ENCODE measurements at regions not wholly inside any gene's neighbourhood (a gene's known extent, or its start where the extent isn't known, plus 50 kb on each side); places are given as distances from the start of the nearest gene placed in this dataset.
"Not testable (repeated sequence)": the region's sequence is repeated elsewhere in the genome, so short reads cannot be mapped to it uniquely, and the experiment has no call there.

DNA sequence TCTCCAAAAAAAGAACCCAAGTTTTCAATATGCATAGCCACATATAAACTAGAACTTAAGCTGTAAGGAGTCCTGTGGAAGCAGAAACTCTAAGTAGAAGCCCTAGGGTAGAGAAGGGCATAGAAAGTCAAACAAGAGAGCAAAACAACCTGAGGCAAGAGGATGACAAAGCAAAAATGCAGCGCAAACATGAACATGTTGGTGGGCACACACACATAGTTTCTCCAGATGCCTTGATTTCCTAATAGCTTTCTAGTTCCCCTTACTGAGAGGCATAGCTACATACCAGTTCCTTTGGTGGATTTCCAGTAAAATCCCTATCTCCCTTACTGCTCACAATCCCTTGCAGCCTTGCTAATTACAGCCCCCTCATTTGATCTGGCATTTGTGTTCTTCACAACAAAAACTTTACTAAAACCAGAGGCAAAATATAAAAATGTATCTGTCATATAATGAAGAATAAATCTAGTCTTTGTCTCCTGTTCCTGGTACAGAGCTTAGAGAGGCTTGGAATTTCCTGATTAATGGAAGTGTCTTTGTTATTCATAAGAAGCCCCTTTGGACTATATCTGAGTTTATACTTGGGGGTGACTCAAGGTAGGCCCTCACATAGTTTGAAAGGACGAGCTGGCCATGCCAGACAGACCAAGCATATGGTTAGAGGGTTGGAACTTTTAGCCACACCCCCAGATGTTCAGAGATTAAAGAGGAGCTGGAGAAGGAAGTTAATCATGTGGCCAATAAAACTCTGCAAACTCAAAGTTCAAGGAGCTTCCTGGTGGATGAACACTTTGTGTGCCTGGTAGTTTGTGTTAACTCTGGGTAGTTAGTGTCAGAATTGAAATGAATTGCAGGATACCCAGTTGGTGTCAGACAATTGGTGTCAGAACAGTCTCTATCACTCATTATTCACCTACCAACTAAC is 52.7 kb upstream of the ZCCHC13 start:
- DNase-seq, result no peak

DNA sequence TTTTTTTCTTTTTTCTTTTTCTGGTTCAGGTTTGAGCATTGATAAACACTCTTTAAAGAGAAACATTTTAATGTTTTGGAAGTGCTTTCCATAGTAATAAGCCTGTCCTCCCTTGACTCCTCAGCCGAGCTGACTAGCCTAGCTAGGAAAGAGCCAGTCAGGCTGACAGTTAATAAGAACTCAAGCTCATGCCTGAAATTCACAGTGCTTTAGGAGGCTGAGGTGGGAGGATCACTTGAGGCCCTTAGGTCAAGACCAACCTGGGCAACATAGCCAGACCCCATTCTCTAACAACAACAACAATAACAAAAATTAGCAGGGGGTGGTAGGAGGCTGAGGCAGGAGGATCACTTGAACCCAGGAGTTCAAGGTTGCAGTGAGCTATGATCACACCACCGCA is 53.4 kb upstream of the ZCCHC13 start:
- no peak for DNase-seq

DNA sequence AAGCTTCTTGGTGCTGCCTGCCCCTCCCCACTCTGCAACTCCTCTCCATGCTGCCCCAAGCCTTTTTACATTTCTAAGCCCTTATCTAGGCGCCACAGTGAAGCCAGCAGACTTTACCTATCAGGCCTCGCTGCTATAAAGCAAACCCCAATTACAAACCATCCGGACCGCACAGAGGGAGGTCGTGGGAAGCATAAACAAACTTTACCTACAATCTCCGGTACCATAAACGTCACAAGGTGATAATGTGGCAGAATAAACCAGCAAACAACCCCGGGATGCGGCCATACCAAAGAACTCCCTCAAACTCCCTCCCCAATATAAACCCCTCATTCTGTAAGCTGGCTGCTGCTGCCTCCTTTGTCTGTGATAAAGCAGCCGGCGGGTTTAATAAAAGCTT is 54.0 kb upstream of the ZCCHC13 start:
- no peak for DNase-seq

DNA sequence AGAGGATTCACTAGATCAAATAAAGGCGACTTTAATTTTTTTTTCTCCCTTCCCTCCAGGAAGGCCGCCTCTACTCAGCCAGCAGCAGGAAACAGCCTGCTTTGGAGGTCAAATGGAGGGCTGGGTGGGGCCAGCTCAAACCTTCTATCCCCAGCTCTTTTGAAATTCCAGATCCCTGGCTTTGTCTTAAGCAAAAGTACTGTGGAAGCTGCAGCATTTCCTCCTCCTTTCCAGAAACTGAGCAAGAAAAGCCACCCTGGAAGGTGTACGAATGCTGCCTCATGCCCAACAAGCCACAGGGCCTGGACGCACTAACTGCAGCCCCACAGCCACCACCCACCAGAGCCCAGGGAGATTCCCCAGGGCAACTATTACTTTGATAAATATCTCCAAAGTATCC is 55.1 kb upstream of the ZCCHC13 start:
- DNase-seq, result no peak

DNA sequence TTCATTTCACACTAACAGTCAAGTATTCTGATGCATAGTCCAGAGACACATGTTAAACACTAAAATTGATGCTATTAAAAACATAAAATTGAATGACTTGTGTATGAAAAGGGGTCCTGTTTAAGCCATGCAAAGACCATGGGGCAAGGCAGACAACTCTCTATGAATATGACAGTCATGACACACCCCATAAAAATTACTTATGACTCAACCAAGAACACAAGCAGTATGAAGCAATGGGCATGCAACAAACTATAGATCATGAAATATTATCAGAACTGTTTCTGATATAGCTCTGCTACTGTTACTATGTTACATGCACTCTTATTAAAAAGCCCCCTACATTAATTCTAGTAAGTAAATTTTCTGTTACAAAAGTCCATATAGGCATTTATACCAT is 57.5 kb upstream of the ZCCHC13 start:
- DNase-seq, result no peak

DNA sequence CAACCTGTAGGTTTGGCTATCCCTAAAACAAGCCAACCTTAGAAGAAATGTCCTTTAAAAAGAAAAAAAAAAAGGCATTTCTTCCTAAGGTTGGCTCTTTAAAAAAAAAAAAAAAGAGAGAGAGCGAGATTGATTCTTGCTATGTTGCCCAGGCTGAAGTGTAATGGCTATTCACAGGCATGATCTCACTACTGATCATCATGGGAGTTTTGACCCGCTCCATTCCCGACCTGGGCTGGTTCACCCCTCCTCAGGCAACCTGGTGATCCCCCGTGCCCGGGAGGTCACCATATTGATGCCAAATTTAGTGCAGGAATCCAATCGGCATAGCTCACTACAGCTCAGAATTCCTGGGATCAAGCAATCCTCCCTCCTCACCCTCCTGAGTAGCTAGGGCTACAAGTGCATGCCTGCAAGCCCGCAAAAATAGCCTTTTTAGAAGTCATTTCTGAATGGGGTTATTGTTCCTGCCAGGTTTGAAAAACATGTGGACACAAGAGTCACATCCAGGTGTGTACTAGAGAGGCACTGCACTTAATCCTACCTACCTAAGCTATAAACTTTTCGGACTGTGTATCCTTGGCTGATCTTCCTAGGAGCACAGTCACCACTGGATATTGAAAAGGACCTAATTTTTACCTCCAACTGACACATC is 61.4 kb upstream of the ZCCHC13 start:
- no peak for DNase-seq

DNA sequence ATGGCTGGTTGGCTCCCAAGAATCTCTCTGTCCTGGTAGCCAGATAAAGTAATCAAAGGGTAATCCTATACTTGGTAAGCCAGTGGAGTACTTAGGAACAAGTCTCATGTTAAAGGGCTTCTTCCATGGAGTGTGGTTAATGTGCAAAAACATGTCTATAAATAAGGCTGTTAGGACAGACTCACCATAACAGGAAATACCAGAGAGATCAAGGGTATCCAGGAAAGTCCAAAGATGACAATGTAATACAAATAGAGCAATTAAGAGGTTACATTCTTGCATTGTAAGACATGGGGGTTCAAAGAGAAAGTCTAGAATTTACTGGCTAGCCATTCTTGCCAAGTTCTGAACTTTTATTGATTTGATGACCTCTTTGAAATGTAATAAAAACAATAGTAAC is 61.9 kb upstream of the ZCCHC13 start:
- DNase-seq, result no peak

DNA sequence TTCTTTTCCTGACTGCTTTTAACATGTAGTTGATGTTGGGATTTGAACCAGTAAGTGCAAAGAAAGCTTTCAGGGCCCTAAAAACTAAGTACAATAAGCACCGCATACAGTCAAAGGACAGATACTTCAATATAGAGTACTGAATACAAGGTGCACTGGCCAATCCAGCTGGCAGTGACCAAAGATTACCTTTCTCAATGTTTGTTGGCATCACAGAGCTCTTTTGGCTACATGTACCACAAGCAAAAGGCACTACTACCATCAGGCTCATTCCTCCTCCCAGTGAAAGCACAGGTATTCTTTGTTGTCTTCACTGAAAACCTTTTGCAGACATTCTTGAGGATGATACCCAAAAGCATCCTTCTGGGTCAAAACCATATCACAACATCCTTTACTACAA is 65.2 kb upstream of the ZCCHC13 start:
- no peak for DNase-seq

DNA sequence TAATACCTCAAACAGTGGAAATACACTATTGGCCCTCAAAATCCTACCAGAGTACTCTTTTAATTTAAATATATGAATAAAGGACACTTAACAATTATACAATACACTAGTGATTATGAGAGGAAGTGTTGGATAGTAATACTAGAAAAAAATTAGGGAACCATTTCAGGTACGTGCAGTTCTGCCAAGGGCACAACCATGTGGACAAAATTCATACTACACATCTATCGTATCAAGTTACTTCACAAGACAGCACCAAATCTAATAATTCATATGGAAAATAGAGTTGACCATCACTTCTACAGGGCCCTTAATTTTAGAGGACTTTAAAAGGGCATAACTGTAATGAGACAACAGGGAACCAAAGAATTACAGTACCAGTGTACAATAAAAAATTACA is 69.2 kb upstream of the ZCCHC13 start:
- DNase-seq, result no peak

DNA sequence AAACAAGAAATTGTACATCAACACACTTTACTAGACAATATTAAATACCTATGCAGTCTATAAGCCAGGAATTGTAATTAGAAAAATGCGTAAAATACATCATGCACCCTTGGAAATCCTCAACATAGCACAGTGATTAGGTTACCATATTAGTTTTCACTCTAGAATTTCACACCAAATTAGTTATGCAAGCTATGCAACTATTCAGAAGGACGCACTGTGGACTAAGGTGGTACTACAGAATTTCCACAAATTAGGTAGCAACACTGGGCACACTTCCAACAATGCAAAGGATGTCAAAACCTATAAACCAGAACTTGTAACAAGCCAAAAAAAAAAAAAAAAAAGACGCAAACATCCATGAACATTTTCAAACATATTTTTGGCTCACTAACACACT is 71.1 kb upstream of the ZCCHC13 start:
- DNase-seq, result no peak

DNA sequence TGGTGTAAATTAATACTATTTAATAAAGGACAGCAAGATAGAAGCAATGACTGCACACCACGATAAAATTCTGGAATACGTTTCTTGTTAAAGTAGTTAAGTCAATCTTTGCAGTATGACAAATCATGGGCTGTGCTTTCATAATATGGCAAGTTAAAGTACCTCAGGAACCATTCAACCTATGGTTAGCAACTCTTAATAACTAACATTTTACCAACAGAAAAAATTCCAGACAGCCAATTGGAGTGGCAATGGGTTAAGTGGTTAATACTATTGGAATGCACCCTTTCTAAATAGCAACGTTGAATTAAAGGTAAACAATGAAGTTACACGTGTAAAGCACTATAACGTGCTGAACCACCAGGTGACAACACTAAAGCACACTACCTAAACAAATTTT is 72.4 kb upstream of the ZCCHC13 start:
- DNase-seq, result no peak

DNA sequence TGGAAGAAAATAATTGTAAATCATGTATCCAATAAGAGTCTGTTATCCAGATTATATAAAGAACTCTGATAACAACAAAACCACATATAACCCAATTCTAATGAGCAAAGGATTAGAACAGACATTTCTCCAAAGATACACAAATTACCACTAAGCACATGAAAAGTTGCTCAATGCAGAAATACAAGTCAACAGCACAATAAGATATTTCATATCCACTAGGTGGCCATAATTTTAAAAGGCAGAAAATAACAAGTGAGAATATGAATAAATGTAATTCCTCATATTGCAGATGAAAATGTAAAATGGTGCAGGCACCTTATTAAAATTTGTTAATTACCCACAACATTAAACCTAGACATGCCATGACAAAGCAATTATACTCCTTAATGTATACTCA is 73.9 kb upstream of the ZCCHC13 start:
- DNase-seq, result no peak

DNA sequence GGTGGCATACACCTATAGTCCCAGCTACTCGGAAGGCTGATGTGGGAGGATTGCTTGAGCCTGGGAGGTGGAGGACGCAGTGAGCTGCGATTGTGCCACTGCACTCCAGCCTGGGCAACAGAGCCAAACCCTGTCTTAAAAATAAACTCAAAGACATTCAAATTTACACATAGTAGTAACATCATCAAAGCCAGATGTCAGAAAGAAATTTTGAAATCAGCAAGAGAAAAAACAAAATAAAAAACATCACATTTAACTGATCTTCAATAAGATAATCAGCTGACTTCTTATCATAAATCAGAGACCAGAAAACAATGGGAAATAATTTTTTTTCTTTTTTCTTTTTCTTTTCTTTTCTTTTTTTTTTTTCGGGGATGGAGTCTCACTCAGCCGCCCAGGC is 78.9 kb upstream of the ZCCHC13 start:
- no peak for DNase-seq

DNA sequence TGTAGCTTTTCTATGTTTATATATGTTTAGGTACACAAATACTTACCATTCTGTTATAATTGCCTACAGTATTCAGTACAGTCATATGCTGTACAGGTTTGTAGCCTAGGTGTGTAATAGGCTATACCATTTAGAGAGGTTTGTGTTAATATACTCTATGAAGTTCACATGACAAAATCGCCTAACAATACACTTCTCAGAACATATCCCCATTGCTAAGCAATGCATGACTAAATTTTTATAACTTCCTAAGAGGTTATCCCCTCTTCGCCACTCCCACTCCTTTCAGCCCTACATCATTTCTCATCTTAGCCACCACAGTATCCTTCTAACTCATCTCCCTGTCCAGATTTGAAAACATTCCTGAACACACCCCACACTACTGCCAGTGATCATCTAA is 83.7 kb upstream of the ZCCHC13 start:
- no peak for DNase-seq

DNA sequence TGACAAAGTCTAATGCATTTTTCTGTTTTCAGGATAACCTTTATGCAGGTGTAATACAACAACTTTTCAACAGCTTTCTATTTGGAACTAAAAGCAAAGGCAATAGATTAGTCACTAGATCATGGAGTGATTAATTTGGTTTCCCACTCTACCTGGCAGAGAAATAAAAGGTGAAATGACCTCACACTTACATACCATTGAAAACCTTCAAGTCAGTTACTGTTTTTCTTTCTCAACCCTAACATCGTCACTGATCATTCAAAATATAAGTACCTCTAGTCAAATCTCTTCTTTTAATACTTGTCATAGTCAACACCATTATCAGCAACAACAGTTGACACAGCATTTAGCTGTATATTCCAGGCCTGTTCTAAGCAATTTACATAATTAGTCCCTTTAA is 85.1 kb upstream of the ZCCHC13 start:
- no peak for DNase-seq

DNA sequence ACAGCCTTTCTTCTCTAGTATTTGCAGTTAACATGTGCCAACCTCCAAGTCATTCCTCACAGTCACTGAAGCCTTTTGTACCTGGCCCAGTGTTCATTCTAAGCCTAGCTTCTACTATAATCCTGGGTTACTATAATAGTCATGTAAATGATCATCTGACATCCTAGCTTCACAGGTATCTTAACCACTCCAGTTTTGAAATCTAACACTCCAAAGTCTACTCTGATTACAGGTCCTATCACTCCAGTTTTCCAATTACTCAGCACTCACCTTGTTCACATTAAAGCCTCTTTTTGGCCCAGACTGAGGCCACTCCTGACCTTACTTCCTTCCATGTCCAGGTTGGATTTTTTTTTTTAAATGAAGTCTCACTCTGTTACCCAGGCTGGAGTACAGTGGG is 87.6 kb upstream of the ZCCHC13 start:
- DNase-seq, result no peak

DNA sequence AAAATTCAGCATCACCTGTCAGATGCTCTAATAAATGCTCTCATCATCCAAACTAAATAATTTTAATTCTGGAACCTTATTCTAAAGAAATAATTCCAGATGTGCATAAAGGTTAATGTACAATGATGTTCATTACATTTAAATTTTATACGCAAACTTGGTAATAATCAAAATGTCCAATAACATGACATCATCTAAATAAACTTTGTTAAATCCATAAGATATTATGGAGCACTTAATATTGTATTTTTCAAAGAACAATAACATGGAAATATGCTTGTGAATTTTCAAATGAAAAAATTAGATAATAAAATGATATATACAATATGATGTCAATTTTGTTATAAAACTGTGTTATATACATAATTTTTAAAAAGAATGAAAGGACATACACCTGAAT is 92.1 kb upstream of the ZCCHC13 start:
- DNase-seq, result no peak

DNA sequence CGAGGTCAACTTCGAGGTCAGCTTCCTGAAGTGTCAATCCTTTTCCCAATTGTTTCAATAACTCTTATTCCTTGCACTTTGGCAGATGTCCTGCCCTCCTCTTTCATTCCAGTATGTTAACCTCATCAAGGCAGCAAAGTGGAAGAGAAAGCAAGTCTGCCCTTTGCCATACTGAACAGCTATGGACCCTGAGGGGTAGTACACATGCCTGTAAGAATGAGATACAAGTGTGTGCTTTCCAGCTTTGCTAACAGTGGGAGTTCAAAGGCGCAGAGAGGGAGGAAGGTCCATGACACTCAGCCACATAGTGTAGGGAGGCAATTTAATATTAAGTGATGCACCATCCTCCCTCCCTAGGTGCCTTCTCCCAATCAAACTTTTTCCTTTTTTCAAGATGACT is 96.4 kb upstream of the ZCCHC13 start:
- no peak for DNase-seq

DNA sequence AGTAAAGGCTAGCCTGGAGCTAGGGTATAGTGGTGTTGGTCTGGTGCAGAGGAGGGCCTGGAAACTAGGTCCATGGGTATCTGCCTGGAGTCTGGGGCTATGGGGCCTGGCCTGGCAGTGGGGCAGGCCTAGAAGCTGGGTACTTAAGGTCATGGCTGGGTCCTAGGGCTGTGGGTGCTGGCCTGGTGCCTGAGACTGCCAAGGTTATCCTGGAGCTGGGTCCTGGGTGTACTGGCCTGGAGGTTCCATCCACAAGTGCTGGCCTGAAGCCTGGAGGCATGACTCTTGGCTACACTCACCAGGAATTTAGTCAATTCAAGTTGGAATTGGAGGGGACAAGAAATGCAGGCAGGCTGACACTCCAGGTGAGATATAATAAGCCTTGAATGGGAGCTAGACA is 108.4 kb upstream of the ZCCHC13 start:
- DNase-seq, result no peak

DNA sequence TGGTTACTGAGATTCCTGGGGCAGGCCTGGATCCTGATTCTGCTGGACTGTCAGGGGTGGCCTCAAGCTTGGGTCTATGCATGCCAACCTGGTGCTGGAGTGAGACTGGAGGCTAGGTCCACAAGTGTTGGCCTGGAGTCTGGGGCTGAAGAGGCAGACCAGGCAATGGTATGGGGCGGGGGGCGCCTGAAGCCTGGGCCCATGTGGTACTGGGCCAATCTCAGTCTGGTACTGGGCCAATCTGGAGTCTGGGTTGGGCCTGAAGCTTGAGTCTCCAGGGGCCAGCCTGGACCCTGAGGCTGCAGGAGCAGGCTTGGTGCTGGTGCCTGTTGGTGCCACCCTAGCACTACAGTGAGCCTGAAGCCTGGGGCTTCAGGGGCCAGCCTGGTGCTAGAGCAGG is 108.9 kb upstream of the ZCCHC13 start:
- no peak for DNase-seq

DNA sequence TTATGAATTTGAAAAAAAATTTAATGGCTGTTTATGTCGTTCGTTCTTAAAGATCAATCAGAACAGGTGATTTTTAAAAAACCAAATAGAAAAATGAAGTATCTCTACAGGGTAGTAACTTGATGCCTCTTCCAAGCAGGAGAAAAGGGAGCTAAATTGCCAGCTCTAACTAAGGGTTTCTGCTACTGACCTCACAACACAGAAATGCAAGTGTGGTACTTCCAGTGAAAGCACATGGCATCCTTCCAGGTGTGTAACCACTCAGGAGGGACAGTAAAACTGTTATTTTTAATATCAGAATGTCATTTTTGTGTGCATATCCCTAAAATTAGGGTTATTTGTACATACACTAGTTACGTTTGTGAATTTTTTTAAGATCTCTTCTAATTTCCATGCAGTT is 116.8 kb upstream of the ZCCHC13 start:
- DNase-seq, result no peak

DNA sequence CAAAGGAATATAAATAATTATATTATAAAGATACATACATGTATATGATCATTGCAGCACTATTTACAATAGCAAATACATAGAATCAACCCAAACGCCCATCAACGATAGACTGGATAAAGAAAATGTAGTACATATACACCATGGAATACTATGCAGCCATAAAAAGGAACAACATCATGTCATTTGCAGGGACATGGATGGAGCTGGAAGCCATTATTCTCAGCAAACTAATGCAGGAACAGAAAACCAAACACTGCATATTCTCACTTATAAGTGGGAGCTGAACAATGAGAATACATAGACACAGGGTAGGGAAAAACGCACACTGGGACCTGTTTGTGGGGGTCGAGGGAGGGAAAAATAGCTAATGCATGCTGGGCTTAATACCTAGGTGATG is 120.9 kb upstream of the ZCCHC13 start:
- not testable (repeated sequence) for DNase-seq

DNA sequence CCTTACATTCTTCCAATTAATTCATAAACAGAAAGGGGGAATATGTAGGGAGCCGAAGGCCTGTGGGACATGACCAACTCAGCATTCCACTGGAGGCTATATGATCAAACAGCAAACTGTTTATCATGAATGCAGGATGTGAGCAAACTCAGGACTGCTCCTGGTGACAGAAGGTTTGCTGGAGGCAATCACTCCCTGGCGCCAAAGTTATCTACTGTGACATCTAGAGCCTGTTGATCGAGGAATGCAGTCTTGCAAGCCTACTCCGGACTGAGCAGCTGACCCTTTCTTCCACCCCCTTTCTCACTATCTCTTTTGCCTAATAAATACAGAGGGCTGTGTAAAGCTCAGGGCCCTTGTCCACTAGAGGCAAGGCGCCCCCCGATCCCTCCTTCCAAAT is 122.0 kb upstream of the ZCCHC13 start:
- not testable (repeated sequence) for DNase-seq

DNA sequence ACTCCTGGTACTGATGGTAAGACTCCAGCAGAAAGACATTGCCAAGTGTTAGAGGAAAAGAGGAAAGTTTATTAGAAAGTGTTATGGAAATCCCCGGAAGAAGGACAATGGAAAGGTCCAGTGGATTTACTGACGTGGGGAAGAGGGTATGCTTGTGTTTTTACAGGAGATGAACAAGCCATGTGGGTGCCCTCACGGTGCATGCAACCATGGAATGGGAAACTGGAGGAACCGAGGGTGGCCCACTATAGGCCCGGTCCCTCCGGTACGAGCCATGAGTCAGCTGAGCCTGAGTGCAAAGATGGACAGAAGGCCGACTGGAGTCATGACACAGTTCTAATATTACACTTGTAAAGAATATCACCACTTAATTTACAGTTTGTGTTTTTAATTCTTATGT is 123.3 kb upstream of the ZCCHC13 start:
- DNase-seq, result no peak

DNA sequence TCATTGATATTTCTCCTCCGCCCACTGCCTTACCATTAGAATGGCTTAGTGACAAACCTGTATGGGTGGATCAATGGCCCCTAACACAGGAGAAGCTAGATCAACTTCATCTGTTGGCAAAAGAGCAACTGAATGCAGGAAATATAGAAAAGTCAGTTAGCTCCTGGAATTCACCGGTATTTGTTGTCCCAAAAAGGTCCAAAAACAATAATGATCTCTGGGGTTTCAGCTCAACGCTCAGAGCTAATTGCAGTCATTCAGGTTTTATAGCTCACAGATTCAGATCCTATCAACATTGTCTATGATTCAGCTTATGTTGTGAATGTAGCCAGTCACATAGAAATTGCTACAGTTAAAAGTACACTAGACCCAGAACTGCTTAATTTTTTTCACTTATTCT is 124.0 kb upstream of the ZCCHC13 start:
- DNase-seq, result no peak

Data from NCI-H187 (cell line).